Femur (tissue), 1 donor: ENCODE measurements at regions not wholly inside any gene's neighbourhood (a gene's known extent, or its start where the extent isn't known, plus 50 kb on each side); places are given as distances from the start of the nearest gene placed in this dataset.
"Not testable (repeated sequence)": the region's sequence is repeated elsewhere in the genome, so short reads cannot be mapped to it uniquely, and the experiment has no call there.

Experiments used
- DNase-seq: peaks from one replicate; pipeline ENCODE4 v3.0.0-alpha.2; 2017

- DNase-seq, result no peak
Observed at GRCh38 chr15:45869034-45869668, 234.3 kb downstream of the SQOR start.

DNA sequence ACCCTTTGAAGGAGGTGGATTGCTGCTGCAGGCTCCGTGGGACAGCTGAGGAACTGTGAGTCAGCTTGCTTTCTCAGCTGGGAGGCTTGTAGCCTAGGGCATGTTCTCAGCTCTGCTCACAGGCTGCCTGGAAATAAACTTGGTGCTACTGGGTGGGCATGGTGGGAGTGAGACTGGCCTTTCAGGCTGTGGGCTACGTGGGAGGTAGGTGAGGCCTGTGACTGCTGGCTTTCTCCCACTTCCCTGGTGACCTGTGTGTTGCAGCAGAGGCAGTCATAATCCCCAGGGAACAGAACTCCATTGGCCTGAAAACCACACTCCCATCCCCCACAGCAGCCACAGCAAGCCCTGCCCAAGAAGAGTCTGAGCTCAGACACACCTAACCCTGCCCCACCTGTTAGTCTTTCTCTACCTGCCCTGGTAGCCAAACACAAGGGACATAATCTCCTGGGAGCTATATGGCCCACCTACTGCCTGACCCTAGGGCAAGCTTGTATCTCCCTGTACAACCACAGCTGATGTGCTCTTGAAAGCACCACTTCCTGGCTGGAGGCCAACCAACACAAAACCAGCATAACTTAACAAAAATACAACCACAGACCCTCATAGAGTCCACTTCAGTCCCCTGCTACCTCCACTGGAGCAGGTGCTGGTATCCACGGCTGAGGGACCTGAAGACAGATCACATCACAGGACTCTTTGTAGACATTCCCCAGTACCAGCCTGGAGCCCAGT lies 236.5 kb downstream of the SQOR start:
- DNase-seq, result no peak

DNA sequence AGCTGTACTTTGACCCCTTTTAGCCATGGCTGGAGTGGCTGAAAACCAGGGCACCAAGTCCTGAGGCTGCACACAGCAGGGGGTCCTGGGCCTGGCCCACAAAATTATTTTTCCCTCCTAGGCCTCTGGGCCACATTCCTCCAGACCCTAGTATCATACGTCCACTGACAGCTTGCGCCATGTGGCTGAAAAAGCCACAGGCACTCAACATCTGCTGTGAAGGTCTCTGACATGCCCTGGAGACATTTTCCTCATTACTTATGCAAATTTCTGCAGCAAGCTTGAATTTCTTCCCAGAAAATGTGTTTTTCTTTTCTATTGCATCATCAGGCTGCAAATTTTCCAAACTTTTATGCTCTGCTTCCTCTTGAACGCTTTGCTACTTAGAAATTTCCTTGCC lies 239.0 kb downstream of the SQOR start:
- DNase-seq, result no peak

DNA sequence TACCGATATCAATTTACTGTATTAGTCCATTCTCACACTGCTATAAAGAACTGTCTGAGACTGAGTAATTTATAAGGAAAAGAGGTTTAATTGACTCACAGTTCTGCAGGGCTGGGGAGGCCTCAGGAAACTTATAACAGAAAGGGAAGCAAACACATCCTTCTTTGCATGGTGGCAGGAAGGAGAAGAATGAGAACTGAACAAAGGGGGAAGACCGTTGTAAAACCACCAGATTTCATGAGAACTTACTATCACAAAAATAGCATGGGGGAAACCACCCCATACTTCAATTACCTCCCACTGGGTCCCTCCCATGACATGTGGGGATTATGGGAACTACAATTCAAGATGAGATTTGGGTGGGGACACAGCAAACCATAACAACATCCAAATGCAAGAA lies 239.7 kb downstream of the SQOR start:
- DNase-seq, result not testable (repeated sequence)

GRCh38 chr15:45884289-45884688 lies 249.5 kb downstream of the SQOR start:
- DNase-seq, result no peak

GRCh38 chr15:45884755-45885445 lies 250.1 kb downstream of the SQOR start:
- no peak for DNase-seq

DNA sequence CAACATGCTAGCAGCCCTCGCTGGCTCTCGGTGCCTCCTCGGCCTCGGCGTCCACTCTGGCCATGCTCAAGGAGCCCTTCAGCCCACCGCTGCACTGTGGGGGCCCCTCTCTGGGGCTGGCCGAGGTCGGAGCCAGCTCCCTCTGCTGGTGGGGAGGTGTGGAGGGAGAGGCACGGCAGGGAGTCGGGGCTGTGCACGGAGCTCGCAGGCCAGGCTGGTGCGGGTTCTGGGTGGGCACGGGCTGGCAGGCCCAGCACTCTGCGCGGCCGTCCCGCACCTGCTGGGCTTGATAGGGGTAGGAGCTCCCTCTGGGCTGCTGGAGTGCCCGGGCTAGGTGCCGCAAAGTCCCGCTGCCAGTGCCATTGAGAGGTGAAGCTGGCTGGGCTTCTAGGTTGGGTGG lies 251.0 kb downstream of the SQOR start:
- DNase-seq, result no peak

DNA sequence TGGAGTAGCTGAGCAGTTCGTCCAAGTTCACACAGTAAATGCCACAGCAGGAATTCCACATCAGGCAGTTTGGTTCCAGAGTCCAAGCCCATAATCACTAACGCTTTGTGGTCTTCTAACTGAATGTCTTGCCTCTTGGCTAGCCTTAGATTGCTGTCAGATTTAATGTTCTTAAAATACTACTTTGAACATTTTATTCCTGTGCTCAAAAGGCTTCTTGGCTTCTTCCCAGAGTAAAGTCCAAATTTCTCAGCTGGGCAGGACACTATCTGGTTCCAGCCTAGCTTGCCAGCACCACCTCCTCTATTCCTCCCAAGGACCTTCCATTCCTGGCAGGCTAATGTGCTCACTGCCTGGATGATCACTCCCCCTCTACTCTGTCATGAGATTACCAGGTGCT lies 256.9 kb downstream of the SQOR start:
- DNase-seq, result peak; percentile 76

- no peak for DNase-seq
Observed at GRCh38 chr15:45892182-45892581, 257.4 kb downstream of the SQOR start.

DNA sequence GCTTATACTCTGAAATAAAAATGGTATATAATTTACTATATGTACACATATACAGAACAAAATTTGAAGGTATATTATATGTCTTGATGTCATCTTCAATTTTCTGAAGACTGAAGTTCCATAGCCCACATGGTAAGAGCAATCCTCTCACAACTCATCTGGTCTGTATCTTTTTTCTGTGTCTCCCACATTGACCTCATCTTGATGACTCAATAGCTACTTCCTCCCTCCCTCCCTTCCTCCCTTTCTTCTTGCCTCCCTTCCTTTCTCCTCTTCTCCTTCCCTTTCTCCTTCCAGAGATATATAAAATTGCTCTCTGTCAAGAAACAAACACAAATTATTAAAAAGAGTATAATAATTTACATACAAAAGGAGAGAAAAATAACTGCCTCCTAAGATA lies 268.5 kb downstream of the SQOR start:
- DNase-seq, result no peak

- DNase-seq, result no peak
Observed at GRCh38 chr15:45904019-45904418, 269.2 kb downstream of the SQOR start.

DNA sequence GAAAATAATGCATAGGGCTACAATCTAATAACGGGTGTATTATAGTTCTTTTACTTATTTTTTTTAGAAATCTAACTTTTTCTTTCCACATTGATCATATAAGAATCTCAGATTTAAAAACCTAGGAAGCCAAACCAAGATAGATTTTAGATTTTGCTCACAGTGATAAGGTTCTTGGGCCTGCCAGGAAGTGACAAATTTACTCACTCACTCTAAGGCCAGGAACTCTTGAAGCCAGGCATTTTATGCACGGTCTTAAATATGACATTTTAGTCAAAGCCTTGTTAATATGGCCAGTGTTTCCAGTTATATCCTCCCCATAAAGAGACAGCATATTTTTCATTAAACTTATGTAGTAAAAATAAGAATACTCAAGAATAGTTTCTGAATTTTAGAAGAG lies 271.4 kb downstream of the SQOR start:
- no peak for DNase-seq

- no peak for DNase-seq
Observed at GRCh38 chr15:45910671-45911070, 275.8 kb downstream of the SQOR start.

- no peak for DNase-seq
Observed at GRCh38 chr15:45913451-45913850, 278.6 kb downstream of the SQOR start.

DNA sequence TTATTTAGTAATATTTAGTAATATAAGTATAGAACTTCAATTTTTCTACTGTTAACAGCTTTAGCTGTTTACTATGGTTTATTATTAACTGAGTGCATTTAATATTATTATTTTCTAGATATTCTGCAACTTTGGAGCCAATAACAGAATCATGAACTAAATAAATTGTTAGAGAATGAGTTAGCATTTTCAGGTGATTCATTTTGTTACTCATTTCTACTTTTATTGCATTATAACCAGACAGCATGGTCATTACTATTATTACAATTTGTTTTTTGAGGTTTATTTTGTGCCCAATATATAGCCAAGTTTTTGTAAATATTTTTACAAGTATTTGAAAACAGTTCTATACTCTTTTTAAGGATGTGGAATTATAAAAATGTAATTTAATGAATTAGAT lies 279.6 kb downstream of the SQOR start:
- DNase-seq, result no peak

DNA sequence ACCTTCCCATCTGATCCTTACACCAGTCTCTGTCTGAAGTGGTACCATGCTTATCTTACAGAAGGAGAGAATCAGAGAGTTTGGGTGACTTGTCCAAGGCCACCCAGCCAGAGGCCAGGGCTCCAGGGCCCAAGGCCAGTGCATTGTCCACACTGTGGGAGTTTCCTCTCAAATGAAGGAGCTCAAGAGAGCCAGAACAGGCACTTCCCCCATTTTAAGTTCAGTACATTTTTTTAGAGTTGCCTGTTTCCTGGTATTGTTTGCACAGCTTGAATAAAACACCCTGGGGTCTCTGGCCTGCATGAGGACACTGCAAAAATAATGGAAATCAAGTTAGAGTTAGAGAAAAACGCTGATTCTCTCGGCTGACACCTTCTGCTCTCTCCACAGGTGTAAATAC lies 284.0 kb downstream of the SQOR start:
- no peak for DNase-seq

- no peak for DNase-seq
Observed at GRCh38 chr15:45919806-45920205, 285.0 kb downstream of the SQOR start.

DNA sequence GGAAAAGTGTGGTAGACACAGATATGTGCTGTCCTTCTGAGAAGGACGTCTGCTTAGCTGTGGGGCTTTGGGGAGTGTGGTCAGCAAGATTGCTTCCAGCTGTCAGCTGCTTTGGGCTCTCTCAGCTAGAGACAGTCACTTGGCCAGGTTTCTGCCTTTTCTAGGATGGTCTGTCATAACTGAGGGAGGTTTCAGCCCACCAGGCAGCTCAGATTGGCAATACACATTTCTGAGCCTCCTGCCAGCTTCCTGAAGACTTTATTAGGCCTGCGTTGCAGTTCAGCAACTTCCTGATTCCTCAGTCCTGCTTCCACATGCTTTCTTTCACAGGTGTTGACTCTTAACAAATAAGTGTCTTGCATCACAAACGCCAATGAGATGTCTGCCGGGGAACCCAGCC lies 286.5 kb downstream of the SQOR start:
- peak; percentile 36 for DNase-seq

DNA sequence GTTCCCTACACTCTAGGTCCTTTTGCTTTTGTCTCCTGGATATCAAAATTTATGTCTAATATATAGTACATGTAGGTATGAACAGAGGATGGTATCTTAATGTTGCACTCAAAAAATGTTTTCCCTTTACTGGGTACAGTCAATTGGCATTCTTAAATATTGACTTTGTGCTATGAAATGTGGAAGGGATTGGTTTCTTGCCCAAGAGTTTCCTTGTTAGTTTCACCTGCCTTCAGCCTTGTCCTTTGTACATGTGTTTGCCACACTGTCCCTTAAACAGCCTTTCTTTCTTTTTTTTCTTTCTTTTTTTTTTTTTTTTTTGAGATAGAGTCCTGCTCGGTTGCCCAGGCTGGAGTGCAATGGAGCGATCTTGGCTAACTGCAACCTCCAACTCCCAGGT lies 287.1 kb downstream of the SQOR start:
- DNase-seq, result no peak

- no peak for DNase-seq
Observed at GRCh38 chr15:45941367-45941766, 306.5 kb downstream of the SQOR start.

DNA sequence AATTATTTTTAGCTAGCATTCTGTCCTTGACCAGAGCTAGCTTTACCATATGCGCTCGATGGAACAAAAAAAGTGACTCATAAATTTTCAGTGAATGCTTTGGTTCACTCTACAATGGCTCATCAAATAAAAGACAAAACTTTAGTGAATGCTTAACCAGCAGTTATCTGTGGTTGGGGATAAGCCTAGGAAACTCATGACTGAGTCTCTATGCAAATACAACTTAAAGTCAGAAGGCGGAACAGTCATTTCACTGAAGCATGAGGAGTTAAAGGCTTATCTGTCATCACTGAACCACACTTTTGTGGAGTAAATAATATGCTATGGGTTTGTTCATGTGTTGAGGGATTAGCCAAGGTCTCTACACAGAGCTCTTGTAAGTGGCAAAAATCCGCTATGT lies 308.4 kb downstream of the SQOR start:
- no peak for DNase-seq

- DNase-seq, result no peak
Observed at GRCh38 chr15:45946111-45946510, 311.3 kb downstream of the SQOR start.

DNA sequence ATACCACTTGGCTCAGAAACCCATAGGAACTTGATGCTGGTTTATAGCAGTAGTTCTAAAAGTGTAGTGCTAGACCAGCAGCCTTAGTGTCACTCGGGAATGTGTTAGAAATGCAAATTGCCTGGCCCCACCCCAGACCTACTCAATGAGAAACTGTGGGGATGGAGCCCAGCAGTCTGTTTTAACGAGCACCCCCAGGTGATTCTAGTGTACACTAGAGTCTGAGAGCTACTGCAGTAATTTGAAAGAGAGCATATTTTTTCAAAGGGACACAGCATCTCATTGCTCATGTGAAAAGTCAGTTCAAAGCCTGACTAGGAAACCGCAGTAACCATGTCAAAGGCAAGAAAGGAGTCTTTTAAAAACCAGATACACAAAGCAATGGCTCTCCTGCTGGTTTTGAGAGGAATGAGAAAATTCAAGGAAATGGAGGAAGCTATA lies 313.4 kb downstream of the SQOR start:
- no peak for DNase-seq

GRCh38 chr15:45958924-45959323 lies 324.1 kb downstream of the SQOR start:
- no peak for DNase-seq
